ENCODE measurements at regions not wholly inside any gene's neighbourhood (a gene's known extent, or its start where the extent isn't known, plus 50 kb on each side); places are given as distances from the start of the nearest gene placed in this dataset.

- peaks cover 25% of the 10 kb centered on the region for H3K36me3 Mint-ChIP-seq (ENCODE audit: low read depth)
- no peaks in the 10 kb centered on the region for H3K36me3 ChIP-seq (ENCODE audit: insufficient read depth)
- no peaks in the 10 kb centered on the region for H3K27me3 Mint-ChIP-seq (ENCODE audit: insufficient read depth, low read depth, poor library complexity)
- ATAC-seq (no peak), DNase-seq (ENCODE audit: low spot score) (peak; percentile 13)
- peaks cover 7% of the 10 kb centered on the region; the same call in 2 of the 3 replicates for H3K4me1 Mint-ChIP-seq
- H3K9me2 ChIP-seq (ENCODE audit: insufficient read depth): no peaks in the 10 kb centered on the region
- H3K4me3 Mint-ChIP-seq: no peak overlapping the region
- H3F3A ChIP-seq (replicated peaks; ENCODE audit: low read depth): no peaks in the 10 kb centered on the region
- no peak overlapping the region for H3K27ac Mint-ChIP-seq
- H3K4me1 ChIP-seq (ENCODE audit: insufficient read depth): peaks cover 4% of the 10 kb centered on the region
- no peaks in the 10 kb centered on the region for H3K79me2 ChIP-seq (replicated peaks; ENCODE audit: insufficient read depth)
- no peak overlapping the region for H3K4me3 ChIP-seq
- H3K4me2 ChIP-seq: no peak overlapping the region
- no peaks in the 10 kb centered on the region for H4K20me1 ChIP-seq (replicated peaks; ENCODE audit: insufficient read depth)
- no peaks in the 10 kb centered on the region for H3K27me3 ChIP-seq (ENCODE audit: insufficient read depth)
- no peak overlapping the region for H2AFZ ChIP-seq
- TF ChIP-seq POLR2AphosphoS5 (IDR thresholded peaks at IDR 0.05; ENCODE audit: low read depth): no peak
- TF ChIP-seq, protein P1, sequence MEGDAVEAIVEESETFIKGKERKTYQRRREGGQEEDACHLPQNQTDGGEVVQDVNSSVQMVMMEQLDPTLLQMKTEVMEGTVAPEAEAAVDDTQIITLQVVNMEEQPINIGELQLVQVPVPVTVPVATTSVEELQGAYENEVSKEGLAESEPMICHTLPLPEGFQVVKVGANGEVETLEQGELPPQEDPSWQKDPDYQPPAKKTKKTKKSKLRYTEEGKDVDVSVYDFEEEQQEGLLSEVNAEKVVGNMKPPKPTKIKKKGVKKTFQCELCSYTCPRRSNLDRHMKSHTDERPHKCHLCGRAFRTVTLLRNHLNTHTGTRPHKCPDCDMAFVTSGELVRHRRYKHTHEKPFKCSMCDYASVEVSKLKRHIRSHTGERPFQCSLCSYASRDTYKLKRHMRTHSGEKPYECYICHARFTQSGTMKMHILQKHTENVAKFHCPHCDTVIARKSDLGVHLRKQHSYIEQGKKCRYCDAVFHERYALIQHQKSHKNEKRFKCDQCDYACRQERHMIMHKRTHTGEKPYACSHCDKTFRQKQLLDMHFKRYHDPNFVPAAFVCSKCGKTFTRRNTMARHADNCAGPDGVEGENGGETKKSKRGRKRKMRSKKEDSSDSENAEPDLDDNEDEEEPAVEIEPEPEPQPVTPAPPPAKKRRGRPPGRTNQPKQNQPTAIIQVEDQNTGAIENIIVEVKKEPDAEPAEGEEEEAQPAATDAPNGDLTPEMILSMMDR (conservative IDR thresholded peaks at IDR 0.05; ENCODE audit: low read depth in 2 of 2): no peak
- no peak for TF ChIP-seq EZH2phosphoT487 (IDR thresholded peaks at IDR 0.05; ENCODE audit: unreplicated experiment)
- no peak for TF ChIP-seq ZNF114 (CRISPR knock-in tag; IDR thresholded peaks at IDR 0.05)
- no peak for TF ChIP-seq ZNF462 (CRISPR knock-in tag; IDR thresholded peaks at IDR 0.05)
- no peak for TF ChIP-seq NANOG (IDR thresholded peaks at IDR 0.05; ENCODE audit: borderline replicate concordance)
- TF ChIP-seq STAT1 (IDR thresholded peaks at IDR 0.05; ENCODE audit: unreplicated experiment): no peak
- peaks cover 31% of the 10 kb centered on the region for H3K9me3 Mint-ChIP-seq
- no peak overlapping the region for H3K27ac ChIP-seq (ENCODE audit: low read depth)
Observed at GRCh38 chr3:13722178-13722577, 157.7 kb downstream of the WNT7A start.

Measured in GM23338 (cell line).